IMR-90 (cell line): ENCODE measurements at regions not wholly inside any gene's neighbourhood (a gene's known extent, or its start where the extent isn't known, plus 50 kb on each side); places are given as distances from the start of the nearest gene placed in this dataset.

Source experiments
- ATAC-seq: fragments of 200-7000 bp; cut with Tn5 transposase; 2 replicates; pipeline ENCODE4 v1.9.1; 2020; ENCODE audit warnings: low read depth, mild to moderate bottlenecking, moderate library complexity
- BruUV-seq: library from RNA; stranded (reverse); fragments of 400-500 nt; replicated peaks from 2 replicates; lab custom pipeline; 2021; lab: Mats Ljungman, UMichigan
- CTCF ChIA-PET: fragments of 300-600 bp; formaldehyde crosslinking; extraction: SDS; loops from one replicate; lab custom pipeline; 2021; ENCODE audit warnings: antibody characterized with exemption; lab: Yijun Ruan, JAX
- POLR2A ChIA-PET: fragments of 300-600 bp; sonication (Branson Sonifier 250); formaldehyde crosslinking; loops from one replicate; lab custom pipeline; 2022; ENCODE audit warnings: antibody characterized with exemption; ENCODE audit not compliant: unreplicated experiment; lab: Charles Lee
- DNase-seq: peaks from one replicate; pipeline ENCODE4 v3.0.0; 2013
- H2AFZ ChIP-seq: replicated peaks from 2 replicates; pipeline ENCODE3; 2013; ENCODE audit warnings: low read length, mild to moderate bottlenecking; ENCODE audit not compliant: poor library complexity
- H2AK5ac ChIP-seq: 2 replicates; pipeline ENCODE4 v1.6.1; 2013; ENCODE audit warnings: low read depth, low read length, inconsistent platforms
- H2AK9ac ChIP-seq: replicated peaks from 2 replicates; pipeline ENCODE3; 2013; ENCODE audit warnings: mild to moderate bottlenecking, low read depth, low read length, moderate library complexity; ENCODE audit not compliant: poor library complexity
- H2BK120ac ChIP-seq: 2 replicates; pipeline ENCODE4 v1.6.1; 2013; ENCODE audit warnings: low read depth, low read length, inconsistent platforms
- H2BK15ac ChIP-seq: 3 replicates; pipeline ENCODE4 v1.6.1; 2013; ENCODE audit warnings: low read depth, low read length, inconsistent platforms
- H2BK20ac ChIP-seq: 2 replicates; pipeline ENCODE4 v1.6.1; 2013; ENCODE audit warnings: low read depth, mild to moderate bottlenecking, inconsistent platforms, low read length, moderate library complexity
- H2BK5ac ChIP-seq: 2 replicates; pipeline ENCODE4 v1.6.1; 2013; ENCODE audit warnings: mild to moderate bottlenecking, low read depth, low read length, inconsistent platforms; ENCODE audit not compliant: poor library complexity, severe bottlenecking
- H3K14ac ChIP-seq: replicated peaks from 2 replicates; pipeline ENCODE4 v1.6.1; 2013; ENCODE audit warnings: low read depth, low read length, inconsistent platforms
- H3K18ac ChIP-seq: 2 replicates; pipeline ENCODE4 v1.6.1; 2013; ENCODE audit warnings: low read depth, low read length, control low read depth
- H3K23ac ChIP-seq: 2 replicates; pipeline ENCODE4 v1.6.1; 2013; ENCODE audit warnings: low read depth, low read length, inconsistent platforms
- H3K27ac ChIP-seq: 2 replicates; pipeline ENCODE4 v1.5.1; 2013; ENCODE audit warnings: mild to moderate bottlenecking, control low read depth, low read length; ENCODE audit not compliant: insufficient read depth
- H3K27me3 ChIP-seq: 2 replicates; pipeline ENCODE4 v1.6.1; 2013; ENCODE audit warnings: low read length; ENCODE audit not compliant: control insufficient read depth, insufficient read depth
- H3K36me3 ChIP-seq: 2 replicates; pipeline ENCODE4 v1.6.1; 2013; ENCODE audit warnings: low read length, mixed read lengths; ENCODE audit not compliant: control insufficient read depth, insufficient read depth
- H3K4ac ChIP-seq: 2 replicates; pipeline ENCODE4 v1.6.1; 2013; ENCODE audit warnings: low read depth, low read length, inconsistent platforms
- H3K4me1 ChIP-seq: 2 replicates; pipeline ENCODE4 v1.6.1; 2013; ENCODE audit warnings: low read length, mixed read lengths; ENCODE audit not compliant: control insufficient read depth, insufficient read depth
- H3K4me2 ChIP-seq: 2 replicates; pipeline ENCODE4 v1.6.1; 2013; ENCODE audit warnings: low read depth, mild to moderate bottlenecking, control low read depth, low read length, moderate library complexity
- H3K4me3 ChIP-seq: 2 replicates; pipeline ENCODE4 v1.5.1; 2013; ENCODE audit warnings: low read depth, mild to moderate bottlenecking, control low read depth, low read length, moderate library complexity; ENCODE audit not compliant: insufficient read depth
- H3K56ac ChIP-seq: 2 replicates; pipeline ENCODE4 v1.6.1; 2013; ENCODE audit warnings: low read length, inconsistent platforms; ENCODE audit not compliant: insufficient read depth; ENCODE audit errors: extremely low read depth
- H3K79me1 ChIP-seq, 2 experiments: 2 replicates each; pipeline ENCODE4 v1.6.1; 2013; ENCODE audit warnings: low read length in 2 of 2, inconsistent platforms in 1 of 2, low read depth in 1 of 2
- H3K9ac ChIP-seq: 2 replicates; pipeline ENCODE4 v1.6.1; 2013; ENCODE audit warnings: low read depth, low read length, control low read depth
- H3K9me1 ChIP-seq: 2 replicates; pipeline ENCODE4 v1.6.1; 2013; ENCODE audit warnings: low read length, inconsistent platforms; ENCODE audit not compliant: insufficient read depth
- H3K9me3 ChIP-seq: 2 replicates; pipeline ENCODE4 v1.6.1; 2013; ENCODE audit warnings: low read length; ENCODE audit not compliant: control insufficient read depth, insufficient read depth
- H4K20me1 ChIP-seq: 2 replicates; pipeline ENCODE4 v1.6.1; 2013; ENCODE audit warnings: low read length, inconsistent platforms; ENCODE audit not compliant: insufficient read depth
- H4K5ac ChIP-seq: 2 replicates; pipeline ENCODE4 v1.6.1; 2013; ENCODE audit warnings: mild to moderate bottlenecking, low read depth, low read length, control low read depth
- H4K8ac ChIP-seq, 2 experiments: 2 replicates each; pipeline ENCODE4 v1.6.1; 2013; ENCODE audit warnings: low read depth in 2 of 2, low read length in 2 of 2, control low read depth in 1 of 2, inconsistent platforms in 1 of 2
- H4K91ac ChIP-seq: 2 replicates; pipeline ENCODE4 v1.6.1; 2013; ENCODE audit warnings: low read depth, low read length, inconsistent platforms; ENCODE audit not compliant: insufficient read depth
- RAD21 ChIP-seq: IDR thresholded peaks from 2 replicates; pipeline ENCODE4 v1.6.1; 2012; ENCODE audit warnings: low read length, improper control_type of control experiment
- RFX5 ChIP-seq: IDR thresholded peaks from 2 replicates; pipeline ENCODE4 v1.8.0; 2012; ENCODE audit warnings: low read depth, mild to moderate bottlenecking, low read length, moderate library complexity
- WGBS, 2 experiments: methylation state at CpG; one replicate each; pipeline versions ENCODE4 v1.1.5 to v1.1.7; 2013; ENCODE audit warnings: missing lambda C conversion rate in 2 of 2; ENCODE audit not compliant: insufficient read length in 1 of 2; ENCODE audit errors: extremely low coverage in 2 of 2; 5-methylcytosine and 5-hydroxymethylcytosine counted together
- dilution Hi-C: fragments of 300-500 bp; cut with HindIII; formaldehyde crosslinking; loops from one replicate; pipeline ENCODE4 v1.14.3; 2018; ENCODE audit warnings: low sequenced_read_pairs; ENCODE audit not compliant: unreplicated experiment
- in situ Hi-C: fragments of 300-500 bp; cut with MboI; formaldehyde crosslinking; loops from 3 replicates; pipeline ENCODE4 v1.14.3; 2019; ENCODE audit warnings: low sequenced_read_pairs, inconsistent platforms, mixed read lengths
- intact Hi-C: fragments of 100-400 bp; cut with micrococcal nuclease; formaldehyde crosslinking; loops from 2 replicates; pipeline ENCODE4 v1.10.0; 2022

- Histone ChIP-seq H3K23ac (no peak overlapping the region), H2AFZ (no peak overlapping the region), H2BK5ac (no peak overlapping the region), H3K9ac (no peak overlapping the region), H2BK15ac (no peak overlapping the region), H4K8ac (no peak overlapping the region), H3K9me1 (no peaks in the 10 kb centered on the region), H3K36me3 (no peaks in the 10 kb centered on the region), H3K4me3 (no peak overlapping the region), H2BK120ac (no peak overlapping the region), H2BK20ac (no peak overlapping the region), H4K20me1 (no peaks in the 10 kb centered on the region), H4K5ac (no peak overlapping the region), H4K91ac (no peak overlapping the region), H3K4ac (no peak overlapping the region), H3K14ac (no peak overlapping the region), H3K56ac (no peak overlapping the region), H3K9me3 (peaks cover 9% of the 10 kb centered on the region), H3K18ac (no peak overlapping the region), H3K27me3 (no peaks in the 10 kb centered on the region), H3K4me2 (no peak overlapping the region), H2AK5ac (no peak overlapping the region), H3K27ac (no peak overlapping the region), H2AK9ac (no peak overlapping the region), H3K79me1 (no peaks in the 10 kb centered on the region), H3K4me1 (no peaks in the 10 kb centered on the region)
- BruUV-seq, result no TSS peak
- ChIA-PET POLR2A (no interaction called here), CTCF (no interaction called here)
- TF ChIP-seq RFX5 (no peak), RAD21 (no peak)
- DNase-seq (no peak), ATAC-seq (no peak)
- 72% methylated on average over 4 of the region's 5 CpGs; no CpG with 5 or more reads in 1 of the 2 experiments for WGBS, 2 experiments
- intact Hi-C loops, result no loop called here
- in situ Hi-C loops, result no loop called here
- dilution Hi-C loops, result no loop called here
Observed at GRCh38 chr6:102582569-102582968, 1189.1 kb downstream of the GRIK2 start.
